ENCODE measurements at regions not wholly inside any gene's neighbourhood (a gene's known extent, or its start where the extent isn't known, plus 50 kb on each side); places are given as distances from the start of the nearest gene placed in this dataset.
"Not testable (repeated sequence)": the region's sequence is repeated elsewhere in the genome, so short reads cannot be mapped to it uniquely, and the experiment has no call there.

- TF ChIP-seq POLR2A (IDR thresholded peaks at IDR 0.05; ENCODE audit: low read depth, low read length); CTCF (conservative IDR thresholded peaks at IDR 0.05; ENCODE audit: low read depth, low read length); RAD21 (IDR thresholded peaks at IDR 0.05; ENCODE audit: low read length); RFX5 (IDR thresholded peaks at IDR 0.05; ENCODE audit: low read depth, low read length); CHD1 (IDR thresholded peaks at IDR 0.05; ENCODE audit: low read depth, low read length); CEBPB (IDR thresholded peaks at IDR 0.05; ENCODE audit: low read depth, low read length); USF2 (IDR thresholded peaks at IDR 0.05; ENCODE audit: low read depth, low read length): not testable (repeated sequence)
Observed at GRCh38 chr5:106999506-106999905, 671.2 kb downstream of the EFNA5 start.

Data from IMR-90 (cell line).